ENCODE measurements at regions not wholly inside any gene's neighbourhood (a gene's known extent, or its start where the extent isn't known, plus 50 kb on each side); places are given as distances from the start of the nearest gene placed in this dataset.

GRCh38 chr13:77480066-77480465, 55.4 kb upstream of the SCEL start:
- Histone ChIP-seq H3K4me3 (no peak overlapping the region), H3K4me1 (replicated peaks in 1 of 2) (peaks cover 13 to 37% of the 10 kb centered on the region in 2 donors), H3K27ac (no peak overlapping the region)
- 0 to 33% (median 21%) methylated on average over 1 to 2 of the region's 2 CpGs; no CpG with 5 or more reads in 1 of the 10 experiments for WGBS, 10 experiments
- in situ Hi-C loops (cut with MboI; ENCODE audit: low pct_unique_long_range_greater_than_20kb in 2 of 9, low sequenced_read_pairs in 9 of 9, unreplicated experiment in 9 of 9) = loop anchor here in 1 of 9 experiments (25.0 kb wide), 1 partner anchor 168 kb away; no protein-coding TSS in a partner anchor
- no peak for ATAC-seq (replicated peaks in 6 of 8)

GRCh38 chr13:77479326-77479725, 56.2 kb upstream of the SCEL start:
- no peak overlapping the region for H3K27ac ChIP-seq
- H3K4me1 ChIP-seq (replicated peaks in 1 of 2) = peaks cover 13 to 37% of the 10 kb centered on the region in 2 donors
- in situ Hi-C loops (cut with MboI; ENCODE audit: low pct_unique_long_range_greater_than_20kb in 2 of 9, low sequenced_read_pairs in 9 of 9, unreplicated experiment in 9 of 9) = loop anchor here in 1 of 9 experiments (25.0 kb wide), 1 partner anchor 167 kb away; no protein-coding TSS in a partner anchor
- 0 to 100% (median 75%) methylated on average over 1 to 2 of the region's 2 CpGs; no CpG with 5 or more reads in 5 of the 10 experiments for WGBS, 10 experiments
- H3K4me3 ChIP-seq = no peak overlapping the region
- ATAC-seq (replicated peaks in 6 of 8) = no peak

GRCh38 chr13:77477299-77477848, 58.1 kb upstream of the SCEL start:
- WGBS, 10 experiments = 0 to 92% (median 84%) methylated on average over 2 to 3 of the region's 3 CpGs
- no peak for ATAC-seq (replicated peaks in 6 of 8)
- Histone ChIP-seq H3K27ac (peak overlapping the region; percentile 0 to 66), H3K4me3 (peak overlapping the region in 2 of 5 donors; percentile 25 to 32), H3K4me1 (replicated peaks in 1 of 2) (peaks cover 13 to 37% of the 10 kb centered on the region in 2 donors)
- in situ Hi-C loops (cut with MboI; ENCODE audit: low pct_unique_long_range_greater_than_20kb in 2 of 9, low sequenced_read_pairs in 9 of 9, unreplicated experiment in 9 of 9) = loop anchor here in 1 of 9 experiments (25.0 kb wide), 1 partner anchor 165 kb away; no protein-coding TSS in a partner anchor

GRCh38 chr13:77476456-77476855, 59.0 kb upstream of the SCEL start:
- ATAC-seq (replicated peaks in 6 of 8) = no peak
- no peak overlapping the region for H3K4me3 ChIP-seq
- in situ Hi-C loops (cut with MboI; ENCODE audit: low pct_unique_long_range_greater_than_20kb in 2 of 9, low sequenced_read_pairs in 9 of 9, unreplicated experiment in 9 of 9) = loop anchor here in 1 of 9 experiments (25.0 kb wide), 1 partner anchor 164 kb away; no protein-coding TSS in a partner anchor
- H3K4me1 ChIP-seq (replicated peaks in 1 of 2) = peaks cover 13 to 37% of the 10 kb centered on the region in 2 donors
- no peak overlapping the region for H3K27ac ChIP-seq

- in situ Hi-C loops (cut with MboI; ENCODE audit: low pct_unique_long_range_greater_than_20kb in 2 of 9, low sequenced_read_pairs in 9 of 9, unreplicated experiment in 9 of 9) = loop anchor here in 1 of 9 experiments (25.0 kb wide), 1 partner anchor 163 kb away; no protein-coding TSS in a partner anchor
- Histone ChIP-seq H3K4me1 (replicated peaks in 1 of 2) (peaks cover 13 to 37% of the 10 kb centered on the region in 2 donors), H3K27ac (no peak overlapping the region), H3K4me3 (no peak overlapping the region)
- WGBS, 10 experiments = 100% methylated on average over 2 to 12 of the region's 47 CpGs; no CpG with 5 or more reads in 8 of the 10 experiments
- no peak for ATAC-seq (replicated peaks in 6 of 8)
Measured at GRCh38 chr13:77475345-77476084, 60.0 kb upstream of the SCEL start.

GRCh38 chr13:77470986-77471385, 64.5 kb upstream of the SCEL start:
- peaks cover 0 to 13% of the 10 kb centered on the region in 2 donors for H3K4me1 ChIP-seq (replicated peaks in 1 of 2)
- WGBS, 10 experiments = 34 to 100% (median 67%) methylated on average over 2 to 3 of the region's 3 CpGs; no CpG with 5 or more reads in 4 of the 10 experiments
- no peak overlapping the region for H3K27ac ChIP-seq
- in situ Hi-C loops (cut with MboI; ENCODE audit: low pct_unique_long_range_greater_than_20kb in 2 of 9, low sequenced_read_pairs in 9 of 9, unreplicated experiment in 9 of 9) = no loop called here
- ATAC-seq (replicated peaks in 6 of 8) = no peak
- H3K4me3 ChIP-seq = no peak overlapping the region

GRCh38 chr13:77466753-77467422, 68.6 kb upstream of the SCEL start:
- WGBS, 10 experiments = 31 to 83% (median 64%) methylated on average over 1 to 4 of the region's 4 CpGs; no CpG with 5 or more reads in 1 of the 10 experiments
- in situ Hi-C loops (cut with MboI; ENCODE audit: low pct_unique_long_range_greater_than_20kb in 2 of 9, low sequenced_read_pairs in 9 of 9, unreplicated experiment in 9 of 9) = no loop called here
- Histone ChIP-seq H3K4me1 (replicated peaks in 1 of 2) (peaks cover 0 to 20% of the 10 kb centered on the region in 2 donors), H3K27ac (no peak overlapping the region), H3K4me3 (no peak overlapping the region)
- peak in 5 of 8 experiments; percentile 50 to 81 (median 78) for ATAC-seq (replicated peaks in 6 of 8)

GRCh38 chr13:77465603-77466195, 69.8 kb upstream of the SCEL start:
- Histone ChIP-seq H3K27ac (no peak overlapping the region), H3K4me3 (no peak overlapping the region), H3K4me1 (replicated peaks in 1 of 2) (peaks cover 0 to 20% of the 10 kb centered on the region in 2 donors)
- ATAC-seq (replicated peaks in 6 of 8) = peak in 3 of 8 experiments; percentile 77 to 89 (median 82)
- in situ Hi-C loops (cut with MboI; ENCODE audit: low pct_unique_long_range_greater_than_20kb in 2 of 9, low sequenced_read_pairs in 9 of 9, unreplicated experiment in 9 of 9) = no loop called here

- peak in 1 of 8 experiments; percentile 10 for ATAC-seq (replicated peaks in 6 of 8)
- in situ Hi-C loops (cut with MboI; ENCODE audit: low pct_unique_long_range_greater_than_20kb in 2 of 9, low sequenced_read_pairs in 9 of 9, unreplicated experiment in 9 of 9) = no loop called here
- Histone ChIP-seq H3K4me1 (replicated peaks in 1 of 2) (peaks cover 7 to 40% of the 10 kb centered on the region in 2 donors), H3K27ac (peak overlapping the region; percentile 65 to 70), H3K4me3 (no peak overlapping the region)
- 0 to 100% (median 29%) methylated on average over 2 of the region's 2 CpGs; no CpG with 5 or more reads in 4 of the 10 experiments for WGBS, 10 experiments
Measured at GRCh38 chr13:77460195-77460594, 75.3 kb upstream of the SCEL start.

GRCh38 chr13:77459592-77459991, 75.9 kb upstream of the SCEL start:
- ATAC-seq (replicated peaks in 6 of 8) = peak in 5 of 8 experiments; percentile 86 to 96 (median 91)
- WGBS, 10 experiments = 0 to 57% (median 20%) methylated on average over 1 to 3 of the region's 3 CpGs
- in situ Hi-C loops (cut with MboI; ENCODE audit: low pct_unique_long_range_greater_than_20kb in 2 of 9, low sequenced_read_pairs in 9 of 9, unreplicated experiment in 9 of 9) = no loop called here
- H3K4me3 ChIP-seq = no peak overlapping the region
- H3K27ac ChIP-seq = peak overlapping the region; percentile 65 to 70
- peaks cover 7 to 40% of the 10 kb centered on the region in 2 donors for H3K4me1 ChIP-seq (replicated peaks in 1 of 2)

- Histone ChIP-seq H3K4me3 (no peak overlapping the region), H3K4me1 (replicated peaks in 1 of 2) (peaks cover 7 to 40% of the 10 kb centered on the region in 2 donors), H3K27ac (peak overlapping the region in 1 of 2 donors; percentile 64)
- 0 to 40% (median 0%) methylated on average over 1 of the region's 1 CpG; no CpG with 5 or more reads in 3 of the 10 experiments for WGBS, 10 experiments
- in situ Hi-C loops (cut with MboI; ENCODE audit: low pct_unique_long_range_greater_than_20kb in 2 of 9, low sequenced_read_pairs in 9 of 9, unreplicated experiment in 9 of 9) = no loop called here
- ATAC-seq (replicated peaks in 6 of 8) = peak in 3 of 8 experiments; percentile 22 to 49 (median 39)
Measured at GRCh38 chr13:77458736-77459135, 76.8 kb upstream of the SCEL start.

- 6 to 71% (median 24%) methylated on average over 1 to 3 of the region's 3 CpGs; no CpG with 5 or more reads in 2 of the 10 experiments for WGBS, 10 experiments
Measured at GRCh38 chr13:77457966-77458365, 77.5 kb upstream of the SCEL start.

More at GRCh38 chr13:77457966-77458365, 77.5 kb upstream of the SCEL start:
- no peak overlapping the region for H3K4me3 ChIP-seq
- peaks cover 7 to 40% of the 10 kb centered on the region in 2 donors for H3K4me1 ChIP-seq (replicated peaks in 1 of 2)
- H3K27ac ChIP-seq = peak overlapping the region in 1 of 2 donors; percentile 64
- in situ Hi-C loops (cut with MboI; ENCODE audit: low pct_unique_long_range_greater_than_20kb in 2 of 9, low sequenced_read_pairs in 9 of 9, unreplicated experiment in 9 of 9) = no loop called here
- peak in 4 of 8 experiments; percentile 50 to 63 (median 58) for ATAC-seq (replicated peaks in 6 of 8)
